HEK293 (cell line): ENCODE measurements at regions not wholly inside any gene's neighbourhood (a gene's known extent, or its start where the extent isn't known, plus 50 kb on each side); places are given as distances from the start of the nearest gene placed in this dataset.

Experiments used
- GFI1B ChIP-seq: fragments of 450-650 bp; formaldehyde crosslinking; IDR thresholded peaks from 2 replicates; pipeline ENCODE4 v1.5.1; 2016; ENCODE audit warnings: missing biosample characterization, missing genetic modification characterization
- YY1 ChIP-seq: fragments of 450-650 bp; formaldehyde crosslinking; IDR thresholded peaks from 2 replicates; pipeline ENCODE4 v1.5.1; 2018; ENCODE audit warnings: missing biosample characterization, missing genetic modification characterization
- ZBTB48 ChIP-seq: fragments of 450-650 bp; formaldehyde crosslinking; IDR thresholded peaks from 2 replicates; pipeline ENCODE4 v1.5.1; 2016; ENCODE audit warnings: missing biosample characterization, missing genetic modification characterization
- ZBTB8A ChIP-seq: fragments of 450-650 bp; formaldehyde crosslinking; IDR thresholded peaks from 2 replicates; pipeline ENCODE4 v1.5.1; 2016; ENCODE audit warnings: missing biosample characterization, missing genetic modification characterization
- ZNF146 ChIP-seq: fragments of 450-650 bp; formaldehyde crosslinking; IDR thresholded peaks from 2 replicates; pipeline ENCODE4 v1.5.1; 2016; ENCODE audit warnings: missing biosample characterization, missing genetic modification characterization
- ZNF175 ChIP-seq: fragments of 450-650 bp; formaldehyde crosslinking; IDR thresholded peaks from 2 replicates; pipeline ENCODE4 v1.5.1; 2016; ENCODE audit warnings: missing biosample characterization, missing genetic modification characterization
- ZNF23 ChIP-seq: fragments of 450-650 bp; formaldehyde crosslinking; IDR thresholded peaks from 2 replicates; pipeline ENCODE4 v1.5.1; 2016; ENCODE audit warnings: missing biosample characterization, missing genetic modification characterization, borderline replicate concordance
- ZNF514 ChIP-seq: fragments of 450-650 bp; formaldehyde crosslinking; IDR thresholded peaks from 2 replicates; pipeline ENCODE4 v1.5.1; 2016; ENCODE audit warnings: missing biosample characterization, missing genetic modification characterization
- ZNF548 ChIP-seq: fragments of 450-650 bp; formaldehyde crosslinking; IDR thresholded peaks from 2 replicates; pipeline ENCODE4 v1.5.1; 2016; ENCODE audit warnings: missing biosample characterization, missing genetic modification characterization
- ZNF629 ChIP-seq: fragments of 450-650 bp; formaldehyde crosslinking; IDR thresholded peaks from 2 replicates; pipeline ENCODE4 v1.5.1; 2017; ENCODE audit warnings: missing biosample characterization, missing genetic modification characterization
- ZNF777 ChIP-seq: fragments of 450-650 bp; formaldehyde crosslinking; IDR thresholded peaks from 2 replicates; pipeline ENCODE4 v1.5.1; 2017; ENCODE audit warnings: missing biosample characterization, missing genetic modification characterization, borderline replicate concordance
- ZNF785 ChIP-seq: fragments of 450-650 bp; formaldehyde crosslinking; IDR thresholded peaks from 2 replicates; pipeline ENCODE4 v1.5.1; 2016; ENCODE audit warnings: missing biosample characterization, missing genetic modification characterization
- TF ChIP-seq, protein P1 (sequence below): fragments of 450-650 bp; formaldehyde crosslinking; IDR thresholded peaks from 2 replicates; pipeline ENCODE4 v1.5.1; 2016; ENCODE audit warnings: missing biosample characterization, missing genetic modification characterization
- TF ChIP-seq, protein P2 (sequence below): fragments of 450-650 bp; formaldehyde crosslinking; IDR thresholded peaks from 2 replicates; pipeline ENCODE4 v1.5.1; 2016; ENCODE audit warnings: missing biosample characterization, missing genetic modification characterization

DNA sequence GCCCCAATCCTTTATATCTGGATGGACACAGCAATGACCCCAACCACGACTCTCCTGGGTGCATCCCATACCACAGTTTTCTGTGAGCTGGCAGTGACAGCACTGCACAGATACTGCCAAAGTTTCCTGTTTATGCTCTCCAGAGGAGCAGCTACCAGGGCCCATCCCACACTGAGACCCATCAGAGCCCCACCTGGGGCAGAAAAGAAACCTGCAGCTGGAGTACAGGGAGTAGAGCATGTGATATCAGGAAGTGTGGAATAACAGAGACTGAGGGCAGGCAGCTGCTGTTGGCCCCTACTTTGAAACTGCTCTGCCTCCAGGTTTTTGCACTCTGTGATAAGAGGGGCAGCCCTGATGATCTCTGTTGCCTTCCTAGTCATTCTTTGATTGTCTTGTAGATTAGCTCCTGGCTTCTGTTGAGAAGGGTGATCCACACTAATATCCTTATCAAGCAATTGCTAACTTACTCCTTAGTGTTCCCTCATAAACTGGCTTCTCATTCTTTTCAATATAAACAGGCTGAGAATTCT lies 526.3 kb upstream of the TECRL start:
- TF ChIP-seq, protein P1, sequence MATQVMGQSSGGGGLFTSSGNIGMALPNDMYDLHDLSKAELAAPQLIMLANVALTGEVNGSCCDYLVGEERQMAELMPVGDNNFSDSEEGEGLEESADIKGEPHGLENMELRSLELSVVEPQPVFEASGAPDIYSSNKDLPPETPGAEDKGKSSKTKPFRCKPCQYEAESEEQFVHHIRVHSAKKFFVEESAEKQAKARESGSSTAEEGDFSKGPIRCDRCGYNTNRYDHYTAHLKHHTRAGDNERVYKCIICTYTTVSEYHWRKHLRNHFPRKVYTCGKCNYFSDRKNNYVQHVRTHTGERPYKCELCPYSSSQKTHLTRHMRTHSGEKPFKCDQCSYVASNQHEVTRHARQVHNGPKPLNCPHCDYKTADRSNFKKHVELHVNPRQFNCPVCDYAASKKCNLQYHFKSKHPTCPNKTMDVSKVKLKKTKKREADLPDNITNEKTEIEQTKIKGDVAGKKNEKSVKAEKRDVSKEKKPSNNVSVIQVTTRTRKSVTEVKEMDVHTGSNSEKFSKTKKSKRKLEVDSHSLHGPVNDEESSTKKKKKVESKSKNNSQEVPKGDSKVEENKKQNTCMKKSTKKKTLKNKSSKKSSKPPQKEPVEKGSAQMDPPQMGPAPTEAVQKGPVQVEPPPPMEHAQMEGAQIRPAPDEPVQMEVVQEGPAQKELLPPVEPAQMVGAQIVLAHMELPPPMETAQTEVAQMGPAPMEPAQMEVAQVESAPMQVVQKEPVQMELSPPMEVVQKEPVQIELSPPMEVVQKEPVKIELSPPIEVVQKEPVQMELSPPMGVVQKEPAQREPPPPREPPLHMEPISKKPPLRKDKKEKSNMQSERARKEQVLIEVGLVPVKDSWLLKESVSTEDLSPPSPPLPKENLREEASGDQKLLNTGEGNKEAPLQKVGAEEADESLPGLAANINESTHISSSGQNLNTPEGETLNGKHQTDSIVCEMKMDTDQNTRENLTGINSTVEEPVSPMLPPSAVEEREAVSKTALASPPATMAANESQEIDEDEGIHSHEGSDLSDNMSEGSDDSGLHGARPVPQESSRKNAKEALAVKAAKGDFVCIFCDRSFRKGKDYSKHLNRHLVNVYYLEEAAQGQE (tag by site-specific recombination) = no peak
- TF ChIP-seq YY1 (no peak), ZBTB8A (tag by site-specific recombination) (no peak), ZNF175 (tag by site-specific recombination) (no peak), ZNF629 (tag by site-specific recombination) (no peak), ZBTB48 (tag by site-specific recombination) (no peak), ZNF777 (tag by site-specific recombination) (no peak), ZNF785 (tag by site-specific recombination) (no peak), GFI1B (tag by site-specific recombination) (no peak), ZNF548 (tag by site-specific recombination) (no peak), ZNF514 (no peak), ZNF23 (tag by site-specific recombination) (no peak), ZNF146 (tag by site-specific recombination) (no peak)
- TF ChIP-seq, protein P2, sequence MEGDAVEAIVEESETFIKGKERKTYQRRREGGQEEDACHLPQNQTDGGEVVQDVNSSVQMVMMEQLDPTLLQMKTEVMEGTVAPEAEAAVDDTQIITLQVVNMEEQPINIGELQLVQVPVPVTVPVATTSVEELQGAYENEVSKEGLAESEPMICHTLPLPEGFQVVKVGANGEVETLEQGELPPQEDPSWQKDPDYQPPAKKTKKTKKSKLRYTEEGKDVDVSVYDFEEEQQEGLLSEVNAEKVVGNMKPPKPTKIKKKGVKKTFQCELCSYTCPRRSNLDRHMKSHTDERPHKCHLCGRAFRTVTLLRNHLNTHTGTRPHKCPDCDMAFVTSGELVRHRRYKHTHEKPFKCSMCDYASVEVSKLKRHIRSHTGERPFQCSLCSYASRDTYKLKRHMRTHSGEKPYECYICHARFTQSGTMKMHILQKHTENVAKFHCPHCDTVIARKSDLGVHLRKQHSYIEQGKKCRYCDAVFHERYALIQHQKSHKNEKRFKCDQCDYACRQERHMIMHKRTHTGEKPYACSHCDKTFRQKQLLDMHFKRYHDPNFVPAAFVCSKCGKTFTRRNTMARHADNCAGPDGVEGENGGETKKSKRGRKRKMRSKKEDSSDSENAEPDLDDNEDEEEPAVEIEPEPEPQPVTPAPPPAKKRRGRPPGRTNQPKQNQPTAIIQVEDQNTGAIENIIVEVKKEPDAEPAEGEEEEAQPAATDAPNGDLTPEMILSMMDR (tag by site-specific recombination) = no peak
